Hematopoietic multipotent progenitor cell treated with erythropoietin and hydrocortisone succinate and interleukin-3 and kit ligand, for 4 days (in vitro differentiated cells): ENCODE measurements at regions not wholly inside any gene's neighbourhood (a gene's known extent, or its start where the extent isn't known, plus 50 kb on each side); places are given as distances from the start of the nearest gene placed in this dataset.
"Not testable (repeated sequence)": the region's sequence is repeated elsewhere in the genome, so short reads cannot be mapped to it uniquely, and the experiment has no call there.

Source experiments
- DNase-seq: peaks from one replicate; pipeline ENCODE4 v3.0.0-alpha.2; 2015

DNA sequence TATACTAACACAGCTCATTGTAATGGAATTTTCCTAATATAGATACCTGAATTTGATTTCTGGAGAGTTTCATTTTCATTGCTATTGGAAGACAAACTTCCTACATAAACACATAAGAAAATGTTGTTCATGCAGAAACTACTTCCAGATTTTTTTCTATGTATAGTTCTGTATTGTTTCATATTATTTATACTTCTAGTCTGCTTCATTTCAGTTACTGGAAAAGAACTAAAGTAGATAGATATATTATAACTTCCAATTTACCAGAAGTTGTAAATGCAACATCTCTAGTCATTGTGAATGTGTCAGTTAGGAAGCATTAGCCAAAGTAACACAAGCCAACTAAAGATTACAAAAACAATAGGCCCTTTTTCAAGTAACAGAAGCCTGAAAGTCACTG is 147.3 kb upstream of the ZNF385D start:
- DNase-seq: no peak

DNA sequence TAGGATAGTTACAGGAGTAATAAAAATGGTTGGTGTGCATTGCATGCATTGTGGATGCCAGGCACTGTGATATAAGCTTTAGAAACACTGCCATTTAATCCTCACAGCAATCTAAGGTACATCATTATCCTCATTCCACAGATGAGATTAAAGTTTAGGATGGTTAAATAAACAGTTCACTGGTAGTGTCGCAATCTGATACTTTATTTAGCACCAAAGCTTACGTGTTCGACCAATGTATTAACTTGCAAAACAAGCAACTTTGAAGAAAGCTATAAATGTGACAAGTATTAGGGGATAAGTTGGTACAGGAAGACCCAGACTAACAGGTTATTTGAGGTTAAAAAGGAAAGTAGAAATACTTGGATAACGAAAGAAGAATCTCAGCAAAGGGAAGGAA is 150.5 kb upstream of the ZNF385D start:
- DNase-seq: no peak

GRCh38 chr3:21902956-21903355 is 151.9 kb upstream of the ZNF385D start:
- no peak for DNase-seq

- no peak for DNase-seq
Observed at GRCh38 chr3:21909096-21909495, 158.1 kb upstream of the ZNF385D start.

DNA sequence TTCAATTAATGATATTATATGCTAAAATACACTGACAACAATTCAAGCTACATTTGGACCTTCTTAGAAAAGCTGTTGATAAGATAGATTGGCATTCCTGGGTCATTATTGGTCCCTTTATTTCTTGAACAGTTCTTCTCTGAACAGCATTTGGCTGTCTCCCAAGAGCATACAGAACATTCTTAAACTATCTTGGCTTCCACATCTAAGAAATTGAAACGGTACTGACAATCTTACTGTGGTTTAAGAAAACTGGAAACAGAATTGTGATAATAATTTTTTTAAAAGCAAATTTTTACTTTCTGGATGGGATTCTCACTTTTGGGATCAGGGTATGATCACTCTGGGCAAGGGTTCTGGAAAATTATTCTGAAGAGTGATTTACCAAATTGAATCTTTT is 161.7 kb upstream of the ZNF385D start:
- DNase-seq: no peak

DNA sequence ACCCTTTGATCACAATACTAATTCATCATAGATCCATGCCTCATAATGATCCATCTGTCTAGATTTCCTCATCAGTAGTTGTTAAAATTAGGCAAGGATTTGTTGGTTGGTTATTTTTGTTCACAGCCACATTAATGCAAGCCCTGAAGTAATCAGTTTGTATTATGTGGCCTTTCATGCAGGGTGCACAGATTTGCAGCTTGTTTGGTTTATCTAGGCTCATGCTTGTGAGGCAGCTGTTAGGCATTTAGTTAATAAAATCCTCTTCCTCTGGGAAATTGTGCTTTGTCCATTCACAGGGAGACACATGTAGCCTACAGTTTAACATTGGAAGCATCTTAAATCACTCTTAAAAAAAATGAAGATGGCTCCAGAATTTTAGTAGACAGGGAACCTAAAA is 162.8 kb upstream of the ZNF385D start:
- DNase-seq: no peak

DNA sequence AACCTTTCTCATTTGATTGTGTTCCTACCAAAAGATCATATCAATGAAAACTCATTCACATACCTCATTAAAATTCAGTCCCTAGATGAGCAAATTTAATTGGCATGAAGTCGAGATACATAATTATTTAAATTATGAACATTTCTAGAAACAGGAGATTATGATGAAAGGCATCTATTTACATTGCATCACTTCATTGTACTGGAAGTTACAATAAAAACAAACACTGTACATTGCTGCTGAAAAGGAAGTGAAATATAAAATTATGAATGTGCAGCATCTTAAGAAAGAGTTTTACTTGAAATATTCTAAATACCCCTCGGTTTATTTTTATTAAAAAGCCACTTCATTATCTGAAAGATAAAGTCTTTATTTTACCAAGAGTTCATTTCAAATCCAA is 163.4 kb upstream of the ZNF385D start:
- no peak for DNase-seq

- no peak for DNase-seq
Observed at GRCh38 chr3:21919383-21919782, 168.4 kb upstream of the ZNF385D start.

DNA sequence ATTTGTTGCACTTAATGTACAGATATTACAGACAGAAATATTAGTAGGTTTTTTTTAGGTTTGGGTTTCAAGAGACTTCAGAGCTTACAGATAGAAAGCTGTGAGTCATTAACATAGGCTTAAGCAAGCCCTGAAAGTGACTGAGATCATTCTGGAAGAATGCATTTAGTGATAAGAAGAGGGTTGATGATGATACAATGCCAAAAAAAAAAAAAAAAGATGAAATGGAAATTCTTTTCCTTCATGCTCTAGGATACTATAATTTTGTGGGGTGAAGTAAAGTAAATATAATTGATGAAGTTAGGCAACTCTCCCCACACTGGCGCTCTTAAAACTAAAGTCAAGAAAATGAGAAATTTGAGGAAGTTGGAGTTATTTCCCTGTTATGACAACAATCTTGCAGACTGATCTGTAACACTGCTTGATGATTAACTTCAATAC is 169.4 kb upstream of the ZNF385D start:
- DNase-seq: peak; percentile 61

DNA sequence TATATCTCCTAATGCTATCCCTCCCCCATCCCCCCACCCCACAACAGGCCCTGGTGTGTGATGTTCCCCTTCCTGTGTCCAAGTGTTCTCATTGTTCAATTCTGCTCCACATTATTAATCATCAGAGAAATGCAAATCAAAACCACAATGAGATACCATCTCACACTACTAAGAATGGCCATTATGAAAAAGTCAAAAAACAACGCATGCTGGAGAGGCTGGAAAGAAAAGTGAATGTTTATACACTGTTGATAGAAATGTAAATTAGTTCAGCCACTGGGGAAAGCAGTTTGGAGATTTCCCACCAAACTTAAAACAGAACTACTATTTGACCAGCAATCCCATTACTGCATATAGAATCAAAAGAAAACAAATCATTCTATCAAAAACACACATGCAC is 172.1 kb upstream of the ZNF385D start:
- not testable (repeated sequence) for DNase-seq

DNA sequence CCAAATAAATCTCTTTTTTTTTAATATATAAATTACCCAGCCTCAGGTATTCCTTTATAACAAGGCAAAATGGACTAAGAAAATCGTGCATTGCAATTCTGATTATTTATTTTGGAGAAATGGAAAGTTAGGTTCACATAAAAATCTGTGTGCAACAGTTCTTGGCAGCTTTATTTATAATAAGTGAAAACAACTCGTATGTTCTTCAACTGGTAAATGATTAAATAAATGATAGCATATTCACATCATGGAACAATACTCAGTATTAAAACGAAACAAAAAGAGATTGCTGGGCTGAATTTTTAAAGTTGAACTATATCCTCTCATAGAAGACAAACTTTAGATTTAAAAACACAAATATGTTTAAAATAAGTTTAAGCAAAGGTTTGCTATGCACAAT is 176.3 kb upstream of the ZNF385D start:
- no peak for DNase-seq

GRCh38 chr3:21934591-21934990 is 183.6 kb upstream of the ZNF385D start:
- no peak for DNase-seq

DNA sequence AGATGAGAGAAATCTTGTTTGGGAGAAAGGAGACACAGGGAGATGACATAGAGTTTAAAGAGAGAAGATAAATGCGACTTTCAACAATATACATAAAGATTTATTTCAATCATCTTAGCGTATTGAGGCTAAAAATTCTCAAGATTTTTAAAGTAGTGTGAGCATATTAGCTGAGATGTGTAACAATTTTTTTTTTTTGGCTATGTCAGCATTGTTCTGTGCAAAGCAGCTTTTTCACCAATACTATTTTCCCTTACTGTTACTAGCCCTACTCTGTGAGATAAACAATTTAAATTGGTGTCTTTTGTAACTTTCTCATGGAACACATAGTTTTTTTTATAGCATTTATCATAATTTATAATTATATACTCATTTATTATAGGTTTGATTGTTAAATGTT is 185.2 kb upstream of the ZNF385D start:
- no peak for DNase-seq

- DNase-seq: no peak
Observed at GRCh38 chr3:21938267-21938681, 187.3 kb upstream of the ZNF385D start.

DNA sequence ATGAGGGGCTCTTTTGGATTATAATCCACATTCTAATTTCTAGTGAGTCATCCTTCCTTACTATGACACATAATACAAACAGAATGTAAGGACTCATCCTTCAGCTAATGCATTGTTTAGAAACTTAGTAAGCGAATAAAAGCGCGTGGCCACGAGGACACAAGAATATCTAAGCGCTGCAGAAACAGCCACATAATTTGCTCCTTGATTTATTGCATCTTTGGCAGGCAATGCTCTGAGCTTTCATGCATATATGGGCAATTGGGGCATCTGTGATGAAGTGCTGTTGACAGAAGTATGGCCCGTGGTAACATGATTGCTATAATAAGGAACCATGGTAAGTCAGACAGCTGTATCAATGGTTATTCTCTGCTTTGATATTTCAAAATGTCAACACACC is 191.3 kb upstream of the ZNF385D start:
- DNase-seq: no peak

DNA sequence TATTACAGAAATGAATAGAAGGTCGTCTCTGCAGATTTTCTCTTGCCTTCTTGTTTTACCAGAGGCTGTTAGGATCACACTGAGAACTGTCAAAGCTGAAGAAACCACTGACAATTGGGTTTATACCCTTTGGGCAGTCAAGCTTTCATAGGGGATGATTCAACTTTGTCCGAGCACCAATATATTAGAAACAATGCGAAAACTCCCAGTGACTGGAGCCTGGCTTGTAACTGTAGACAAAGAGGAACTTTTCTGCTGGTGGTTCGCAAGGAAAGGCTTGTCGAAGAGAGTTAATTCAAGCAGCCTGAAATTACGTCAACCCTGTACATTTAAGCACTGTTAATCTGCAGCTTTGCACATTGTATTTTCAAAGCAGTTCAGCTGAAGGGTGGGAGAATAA is 193.2 kb upstream of the ZNF385D start:
- no peak for DNase-seq

- no peak for DNase-seq
Observed at GRCh38 chr3:21952856-21953255, 201.8 kb upstream of the ZNF385D start.

DNA sequence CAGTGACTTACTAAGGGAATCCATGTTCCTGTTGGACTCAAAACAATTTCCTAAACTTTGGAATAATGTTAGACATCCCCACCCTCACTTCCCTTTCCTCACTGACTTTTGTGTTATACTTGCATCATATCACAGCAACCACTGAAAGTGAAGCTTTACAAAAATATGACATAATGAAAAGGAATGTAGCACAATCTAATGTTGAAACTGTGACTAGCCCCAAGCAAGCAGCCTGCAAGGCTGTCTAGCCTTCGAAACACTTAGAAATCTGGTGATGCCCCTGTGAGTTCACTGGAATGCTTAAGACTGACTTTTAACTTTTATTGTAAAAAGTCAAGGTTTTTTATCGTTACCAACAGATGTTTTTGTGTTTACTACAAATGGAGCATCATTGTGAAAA is 203.7 kb upstream of the ZNF385D start:
- DNase-seq: no peak

GRCh38 chr3:21955406-21955805 is 204.4 kb upstream of the ZNF385D start:
- no peak for DNase-seq

- DNase-seq: no peak
Observed at GRCh38 chr3:21960033-21960432, 209.0 kb upstream of the ZNF385D start.

DNA sequence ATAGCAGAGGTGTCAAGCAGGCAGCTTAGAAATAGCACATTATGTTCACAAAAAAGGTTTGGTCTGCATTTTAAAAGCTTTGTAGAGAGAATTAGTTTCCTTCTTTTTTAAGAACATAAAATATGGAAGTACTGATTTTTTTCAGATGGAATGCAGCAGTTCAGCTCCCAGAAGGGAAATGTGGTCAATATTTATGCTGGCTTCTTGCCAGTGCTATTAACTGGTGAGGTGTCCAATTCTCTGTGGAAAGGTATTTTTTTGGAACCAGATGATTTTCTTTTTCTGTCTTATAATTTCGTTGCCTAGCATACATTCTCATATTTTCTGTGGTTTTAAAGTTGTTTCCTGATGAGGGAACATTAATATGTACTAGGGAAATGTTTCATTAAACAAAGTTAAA is 211.4 kb upstream of the ZNF385D start:
- DNase-seq: no peak

DNA sequence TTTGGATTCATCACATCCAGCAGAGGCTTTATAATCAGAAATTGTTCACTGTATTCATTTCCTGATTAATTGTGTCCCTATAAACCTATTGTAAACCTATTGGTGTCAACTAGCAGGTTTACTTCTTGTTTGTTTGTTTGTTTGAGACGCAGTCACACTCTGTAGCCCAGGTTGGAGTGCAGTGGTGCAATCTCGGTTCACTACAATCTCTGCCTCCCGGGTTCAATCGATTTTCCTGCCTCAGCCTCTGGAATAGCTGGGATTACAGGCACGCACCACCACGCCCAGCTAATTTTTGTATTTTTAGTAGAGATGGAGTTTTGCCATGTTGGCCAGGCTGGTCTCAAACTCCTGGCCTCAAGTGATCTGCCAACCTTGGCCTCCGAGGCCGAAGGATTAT is 215.4 kb upstream of the ZNF385D start:
- not testable (repeated sequence) for DNase-seq

- DNase-seq: no peak
Observed at GRCh38 chr3:21979706-21980105, 228.7 kb upstream of the ZNF385D start.

GRCh38 chr3:21989341-21990042 is 238.5 kb upstream of the ZNF385D start:
- DNase-seq: no peak

GRCh38 chr3:21991061-21991460 is 240.1 kb upstream of the ZNF385D start:
- no peak for DNase-seq
